ENCODE measurements at regions not wholly inside any gene's neighbourhood (a gene's known extent, or its start where the extent isn't known, plus 50 kb on each side); places are given as distances from the start of the nearest gene placed in this dataset.

- intact Hi-C loops (cut with DNase I): no loop called here
- no peak for FAIRE-seq
- no peaks in the 10 kb centered on the region for H3K9me3 ChIP-seq (ENCODE audit: control insufficient read depth in 2 of 3, insufficient read depth in 1 of 3, low read length in 3 of 3)
- H3K36me3 ChIP-seq (ENCODE audit: control insufficient read depth in 2 of 3, insufficient read depth in 3 of 3, low read length in 3 of 3): no peaks in the 10 kb centered on the region
- DNase-seq: peak in 1 of 5 donors; percentile 31
- H3K9ac ChIP-seq (ENCODE audit: low read length in 3 of 3): no peak overlapping the region
- no peak overlapping the region for H3K4me3 ChIP-seq (ENCODE audit: low read length in 3 of 3)
- peaks cover 0 to 4% (median 3%) of the 10 kb centered on the region in 3 donors for H3K4me1 ChIP-seq (ENCODE audit: control insufficient read depth in 2 of 3, insufficient read depth in 2 of 3, low read depth in 1 of 3, low read length in 3 of 3)
- no peak overlapping the region for H3K27ac ChIP-seq (ENCODE audit: low read depth in 2 of 2, low read length in 2 of 2)
- H3K27me3 ChIP-seq (ENCODE audit: control insufficient read depth, insufficient read depth, low read length): no peaks in the 10 kb centered on the region
- no peak for TF ChIP-seq CTCF (IDR thresholded peaks at IDR 0.05; ENCODE audit: borderline replicate concordance, extremely low read depth, insufficient read depth)
These were observed 1276.3 kb upstream of the AUTS2 start for GRCh38 chr7:68321776-68322496.

GRCh38 chr7:68324621-68325020 lies 1273.7 kb upstream of the AUTS2 start:
- Histone ChIP-seq H3K27me3 (ENCODE audit: control insufficient read depth, insufficient read depth, low read length) (no peaks in the 10 kb centered on the region), H3K36me3 (ENCODE audit: control insufficient read depth in 2 of 3, insufficient read depth in 3 of 3, low read length in 3 of 3) (no peaks in the 10 kb centered on the region), H3K9ac (ENCODE audit: low read length in 3 of 3) (no peak overlapping the region), H3K27ac (ENCODE audit: low read depth in 2 of 2, low read length in 2 of 2) (no peak overlapping the region), H3K4me1 (ENCODE audit: control insufficient read depth in 2 of 3, insufficient read depth in 2 of 3, low read depth in 1 of 3, low read length in 3 of 3) (peaks cover 0 to 4% (median 3%) of the 10 kb centered on the region in 3 donors), H3K9me3 (ENCODE audit: control insufficient read depth in 2 of 3, insufficient read depth in 1 of 3, low read length in 3 of 3) (no peaks in the 10 kb centered on the region), H3K4me3 (ENCODE audit: low read length in 3 of 3) (no peak overlapping the region)
- DNase-seq: no peak
- no peak for TF ChIP-seq CTCF (IDR thresholded peaks at IDR 0.05; ENCODE audit: borderline replicate concordance, extremely low read depth, insufficient read depth)
- FAIRE-seq: no peak
- intact Hi-C loops (cut with DNase I): no loop called here

- FAIRE-seq: no peak
- DNase-seq: no peak
- no peak overlapping the region for H3K9ac ChIP-seq (ENCODE audit: low read length in 3 of 3)
- H3K36me3 ChIP-seq (ENCODE audit: control insufficient read depth in 2 of 3, insufficient read depth in 3 of 3, low read length in 3 of 3): no peaks in the 10 kb centered on the region
- no peak overlapping the region for H3K27ac ChIP-seq (ENCODE audit: low read depth in 2 of 2, low read length in 2 of 2)
- no peaks in the 10 kb centered on the region for H3K27me3 ChIP-seq (ENCODE audit: control insufficient read depth, insufficient read depth, low read length)
- H3K4me3 ChIP-seq (ENCODE audit: low read length in 3 of 3): no peak overlapping the region
- peaks cover 0 to 10% (median 4%) of the 10 kb centered on the region in 3 donors for H3K9me3 ChIP-seq (ENCODE audit: control insufficient read depth in 2 of 3, insufficient read depth in 1 of 3, low read length in 3 of 3)
- no peak for TF ChIP-seq CTCF (IDR thresholded peaks at IDR 0.05; ENCODE audit: borderline replicate concordance, extremely low read depth, insufficient read depth)
- no peaks in the 10 kb centered on the region for H3K4me1 ChIP-seq (ENCODE audit: control insufficient read depth in 2 of 3, insufficient read depth in 2 of 3, low read depth in 1 of 3, low read length in 3 of 3)
- intact Hi-C loops (cut with DNase I): no loop called here
These were observed 1264.1 kb upstream of the AUTS2 start for GRCh38 chr7:68334216-68334615.

Data from kidney (tissue), 13 donors.